HepG2 (cell line): ENCODE measurements at regions not wholly inside any gene's neighbourhood (a gene's known extent, or its start where the extent isn't known, plus 50 kb on each side); places are given as distances from the start of the nearest gene placed in this dataset.
"Not testable (repeated sequence)": the region's sequence is repeated elsewhere in the genome, so short reads cannot be mapped to it uniquely, and the experiment has no call there.

Experiments
- CTCF ChIP-seq: sonication (generic); formaldehyde crosslinking; IDR thresholded peaks from 2 replicates; pipeline ENCODE4 v1.5.0; 2020; ENCODE audit warnings: mild to moderate bottlenecking, missing genetic modification reagents, moderate library complexity
- FOXP4 ChIP-seq: sonication (generic); formaldehyde crosslinking; IDR thresholded peaks from 2 replicates; pipeline ENCODE4 v1.4.0; 2020; ENCODE audit warnings: missing genetic modification reagents
- KAT7 ChIP-seq: IDR thresholded peaks from 2 replicates; pipeline ENCODE4 v1.6.1; 2018; ENCODE audit warnings: borderline replicate concordance, missing compliant biosample characterization
- MEIS1 ChIP-seq: sonication (generic); formaldehyde crosslinking; IDR thresholded peaks from 2 replicates; pipeline ENCODE4 v1.9.0; 2021; ENCODE audit warnings: mild to moderate bottlenecking, missing genetic modification reagents, moderate library complexity, borderline replicate concordance
- PBX3 ChIP-seq: sonication (generic); formaldehyde crosslinking; IDR thresholded peaks from 2 replicates; pipeline ENCODE4 v1.8.1; 2023; ENCODE audit warnings: missing genetic modification reagents, inconsistent platforms, borderline replicate concordance
- RAD51 ChIP-seq: fragments of 450-650 bp; IDR thresholded peaks from 2 replicates; pipeline ENCODE4 v1.6.1; 2016; ENCODE audit warnings: borderline replicate concordance
- REST ChIP-seq, 2 experiments: IDR thresholded peaks; 2 replicates each; pipeline ENCODE4 v1.6.1; 2011 to 2012; ENCODE audit warnings: low read length in 2 of 2, borderline replicate concordance in 1 of 2, low read depth in 1 of 2, mild to moderate bottlenecking in 1 of 2, moderate library complexity in 1 of 2
- RORA ChIP-seq: sonication (generic); formaldehyde crosslinking; IDR thresholded peaks from 2 replicates; pipeline ENCODE4 v1.5.0; 2020; ENCODE audit warnings: mild to moderate bottlenecking, missing genetic modification reagents, moderate library complexity
- SRF ChIP-seq: IDR thresholded peaks from 2 replicates; pipeline ENCODE4 v1.6.1; 2011; ENCODE audit warnings: mild to moderate bottlenecking, low read depth, low read length, moderate library complexity
- STAT5B ChIP-seq: sonication (generic); formaldehyde crosslinking; IDR thresholded peaks from 2 replicates; pipeline ENCODE4 v1.4.0; 2020; ENCODE audit warnings: missing genetic modification reagents
- TSC22D2 ChIP-seq: sonication (generic); formaldehyde crosslinking; IDR thresholded peaks from 2 replicates; pipeline ENCODE4 v1.5.1; 2020; ENCODE audit warnings: missing genetic modification reagents, mild to moderate bottlenecking, borderline replicate concordance
- UBTF ChIP-seq: sonication (generic); formaldehyde crosslinking; IDR thresholded peaks from 2 replicates; pipeline ENCODE4 v1.4.0; 2020; ENCODE audit warnings: mild to moderate bottlenecking, missing genetic modification reagents
- USF2 ChIP-seq, 2 experiments: sonication (generic) in 1 of 2; formaldehyde crosslinking in 1 of 2; IDR thresholded peaks; 2 replicates each; pipeline versions ENCODE4 v1.5.1 to v1.6.1; 2011 to 2020; ENCODE audit warnings: borderline replicate concordance in 1 of 2, low read depth in 1 of 2, low read length in 1 of 2, mild to moderate bottlenecking in 1 of 2, missing genetic modification reagents in 1 of 2, moderate library complexity in 1 of 2
- ZNF670 ChIP-seq: sonication (generic); formaldehyde crosslinking; IDR thresholded peaks from 2 replicates; pipeline ENCODE4 v1.8.0; 2022; ENCODE audit warnings: mild to moderate bottlenecking, missing genetic modification reagents, borderline replicate concordance

GRCh38 chr15:21016589-21016988, 150.5 kb upstream of the POTEB2 start:
- TF ChIP-seq RORA (CRISPR knock-in tag); STAT5B; FOXP4 (CRISPR knock-in tag); KAT7 (CRISPR knock-in tag); MEIS1 (CRISPR knock-in tag); CTCF; PBX3 (CRISPR knock-in tag); USF2 (IDR thresholded peaks at IDR 0.05; ENCODE audit: low read depth, low read length); USF2 (CRISPR knock-in tag; IDR thresholded peaks at IDR 0.05; ENCODE audit: borderline replicate concordance); UBTF (CRISPR knock-in tag); ZNF670 (CRISPR knock-in tag); REST (IDR thresholded peaks at IDR 0.05; ENCODE audit: borderline replicate concordance in 1 of 2, low read depth in 1 of 2, low read length in 2 of 2); TSC22D2 (CRISPR knock-in tag); SRF; RAD51: not testable (repeated sequence)
